A204.1 (cell line): ENCODE measurements at regions not wholly inside any gene's neighbourhood (a gene's known extent, or its start where the extent isn't known, plus 50 kb on each side); places are given as distances from the start of the nearest gene placed in this dataset.

Experiments
- FAIRE-seq: peaks from 2 replicates; lab custom pipeline; 2012; peaks lifted over from hg19 to GRCh38; lab: Jason Lieb, UNC

DNA sequence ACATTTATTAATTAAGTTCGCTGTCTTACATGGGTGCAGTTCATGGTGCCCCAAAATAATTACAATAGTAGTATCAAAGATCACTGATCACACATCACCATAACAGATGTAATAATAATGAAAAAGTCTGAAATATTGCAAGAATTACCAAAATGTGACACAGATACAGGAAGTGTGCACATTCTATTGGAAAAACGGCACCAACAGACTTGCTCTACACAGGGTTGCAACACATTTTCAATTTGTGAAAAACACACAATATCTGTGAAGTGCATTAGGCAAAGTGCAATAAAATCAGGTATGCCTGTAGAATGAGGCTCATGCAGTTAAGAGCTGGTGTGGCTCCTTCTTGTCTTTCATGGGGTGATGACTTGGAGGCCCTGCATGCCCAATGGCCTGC, 265.8 kb downstream of the RPLP1 start:
- no peak for FAIRE-seq

DNA sequence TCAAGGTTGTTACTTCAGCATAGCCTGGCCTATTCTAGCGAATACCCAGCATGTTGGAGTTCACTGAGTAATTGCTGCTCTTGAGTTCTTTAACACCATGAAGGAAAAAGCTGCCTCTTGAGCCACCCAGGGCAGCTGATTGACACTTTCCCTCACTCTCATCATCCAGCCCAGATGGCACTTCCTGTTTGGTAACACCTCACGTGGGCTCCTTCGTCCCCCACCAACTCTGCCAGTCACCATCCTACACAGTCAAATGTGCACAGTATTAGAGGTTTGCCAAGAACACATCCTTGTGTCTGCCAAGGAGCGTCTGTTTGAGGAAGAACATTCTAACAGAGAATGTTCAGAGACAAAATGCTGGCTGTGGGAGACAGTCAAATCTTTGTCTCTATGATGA, 266.3 kb downstream of the RPLP1 start:
- FAIRE-seq = no peak

DNA sequence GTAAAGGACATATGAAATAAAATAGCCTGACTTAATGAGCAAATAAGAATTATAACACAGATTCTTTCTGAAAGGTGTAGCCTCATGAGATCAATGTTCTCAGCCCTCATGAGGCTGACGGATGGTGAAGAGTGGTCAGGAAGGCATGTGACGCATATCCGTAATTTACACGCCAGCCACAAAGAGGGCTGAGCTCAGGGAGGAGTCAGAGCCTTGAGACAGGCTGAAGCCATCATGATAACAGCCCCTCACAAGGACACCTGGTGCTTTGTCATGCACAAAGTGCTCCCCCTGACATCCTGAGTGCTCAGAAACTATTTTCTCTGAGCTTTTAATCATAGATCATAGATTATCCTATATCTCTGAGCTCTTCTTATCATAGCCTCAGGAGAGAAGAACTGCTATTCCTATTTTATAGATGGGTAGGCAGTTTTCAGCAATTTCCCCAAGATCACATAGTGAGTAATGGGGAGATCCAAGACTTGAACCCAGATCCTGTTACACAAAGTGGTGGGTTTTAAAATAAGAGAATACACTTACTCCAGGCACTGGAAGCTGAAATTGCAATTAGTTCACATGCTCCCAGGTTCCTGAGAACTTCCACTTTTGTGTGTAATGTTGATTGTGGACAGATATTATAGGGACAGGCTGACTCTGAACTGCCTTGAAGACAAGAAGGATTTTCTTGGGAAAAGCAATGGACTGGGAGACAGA, 267.1 kb downstream of the RPLP1 start:
- FAIRE-seq = no peak

GRCh38 chr15:69720536-69720935, 267.9 kb downstream of the RPLP1 start:
- no peak for FAIRE-seq

DNA sequence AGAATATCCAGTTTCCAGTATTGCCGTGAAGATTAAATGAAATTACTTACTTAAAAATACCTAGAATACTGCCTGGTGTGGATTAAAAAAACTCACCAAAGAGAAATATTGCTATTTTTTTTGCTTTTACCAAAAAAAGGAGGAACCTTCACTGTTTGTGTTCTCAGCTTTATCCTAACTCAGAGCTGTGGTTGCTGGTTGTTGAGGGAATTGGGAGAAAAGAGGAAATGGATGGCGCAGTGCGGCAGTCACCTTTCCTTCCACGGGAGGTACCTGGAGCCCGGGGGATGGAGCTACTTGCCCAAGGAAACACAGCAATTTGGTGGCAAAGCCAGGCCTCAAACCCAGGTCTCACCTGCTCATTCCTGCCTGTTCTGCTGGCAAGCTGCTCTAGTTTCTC, 270.3 kb downstream of the RPLP1 start:
- FAIRE-seq = no peak

DNA sequence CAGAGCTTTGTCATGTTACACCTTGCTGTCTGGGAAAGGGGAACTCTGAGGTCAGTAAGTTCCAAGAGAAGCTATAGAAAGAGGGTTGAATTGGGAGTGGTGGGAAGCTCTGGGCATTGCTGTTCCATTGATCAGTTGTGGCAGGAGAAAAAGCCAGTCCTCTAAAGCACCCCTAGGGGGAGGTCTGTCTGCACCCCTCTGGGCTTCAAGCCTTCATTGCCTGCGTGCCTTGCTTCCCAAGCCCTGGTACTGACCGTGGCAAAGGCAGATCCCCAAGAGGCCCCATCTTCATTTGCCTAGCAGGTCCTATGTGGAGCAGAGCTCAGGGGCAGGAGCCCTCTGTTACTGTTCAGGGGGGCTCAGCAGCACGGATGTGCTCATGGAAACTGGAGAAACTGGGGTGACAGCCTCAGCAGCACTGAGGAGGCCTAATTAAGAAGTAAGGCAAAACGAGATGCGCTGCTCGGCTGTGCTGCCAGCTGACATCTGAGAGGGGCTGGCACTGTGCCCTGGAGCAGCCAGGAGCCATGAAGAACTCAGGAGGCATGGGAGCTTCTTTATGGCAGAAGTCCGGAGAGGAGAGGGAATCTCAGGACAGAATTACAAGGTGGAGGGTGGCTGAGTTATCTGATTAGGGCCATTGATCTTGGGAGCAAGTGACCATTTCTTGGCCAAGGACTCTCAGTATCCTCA, 270.9 kb downstream of the RPLP1 start:
- no peak for FAIRE-seq

DNA sequence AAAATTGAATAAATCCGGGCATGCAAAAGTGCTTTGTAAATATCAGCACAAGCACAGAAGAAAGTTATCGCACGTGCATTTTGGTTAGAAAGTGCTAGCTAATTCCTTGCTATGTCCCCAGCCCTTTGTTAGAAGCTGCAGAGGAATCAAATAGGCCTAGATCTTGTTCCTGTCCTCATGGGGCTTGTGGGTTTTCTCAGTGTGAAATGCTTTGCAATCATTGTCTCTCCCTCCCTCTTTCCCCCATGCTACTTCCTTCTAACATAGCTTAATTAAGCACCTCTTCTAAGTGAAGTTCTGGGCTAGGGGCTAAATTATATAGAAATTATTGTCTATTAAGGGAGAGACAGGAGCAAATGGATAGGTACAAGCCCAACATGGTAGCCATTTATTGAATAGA, 271.7 kb downstream of the RPLP1 start:
- no peak for FAIRE-seq

DNA sequence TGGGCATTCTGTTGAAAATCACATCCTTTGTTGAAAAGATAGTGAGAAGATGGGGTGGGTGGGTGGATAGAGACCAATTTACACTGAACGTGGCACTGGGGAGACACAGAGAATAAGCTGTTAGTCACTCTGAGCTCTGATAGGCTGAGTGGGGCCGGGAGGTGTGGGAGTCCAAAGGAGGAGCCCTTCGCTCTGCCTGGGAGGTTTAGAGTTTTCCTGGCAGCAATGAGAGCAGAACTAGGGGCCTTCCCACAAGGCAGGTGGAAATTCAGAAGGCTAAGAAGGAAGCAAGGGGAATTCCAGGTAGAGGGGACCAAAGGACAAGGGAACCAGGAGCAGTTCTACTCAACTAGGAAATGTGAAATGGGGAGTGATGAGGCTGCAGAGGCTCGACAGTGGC, 272.7 kb downstream of the RPLP1 start:
- no peak for FAIRE-seq

DNA sequence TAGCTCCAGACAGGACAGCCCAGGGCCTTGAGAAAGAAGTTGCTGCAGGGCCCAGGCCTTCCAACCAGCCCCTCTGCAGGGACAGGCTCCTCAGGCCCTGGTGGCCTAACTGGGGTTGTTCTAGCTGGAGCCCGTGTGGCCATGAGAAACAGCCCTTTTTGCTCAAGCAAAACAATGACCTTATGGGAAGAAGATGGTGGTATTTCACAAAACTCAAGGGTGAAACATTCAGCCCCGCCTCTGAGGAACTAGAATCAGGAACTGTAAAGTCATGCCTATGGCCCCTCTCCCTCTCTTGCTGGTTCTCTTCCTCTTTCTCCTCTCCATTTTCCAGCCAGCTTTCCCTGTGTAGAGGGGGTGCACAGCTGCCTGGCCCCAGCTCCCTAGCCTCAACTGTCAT, 273.3 kb downstream of the RPLP1 start:
- FAIRE-seq = no peak

DNA sequence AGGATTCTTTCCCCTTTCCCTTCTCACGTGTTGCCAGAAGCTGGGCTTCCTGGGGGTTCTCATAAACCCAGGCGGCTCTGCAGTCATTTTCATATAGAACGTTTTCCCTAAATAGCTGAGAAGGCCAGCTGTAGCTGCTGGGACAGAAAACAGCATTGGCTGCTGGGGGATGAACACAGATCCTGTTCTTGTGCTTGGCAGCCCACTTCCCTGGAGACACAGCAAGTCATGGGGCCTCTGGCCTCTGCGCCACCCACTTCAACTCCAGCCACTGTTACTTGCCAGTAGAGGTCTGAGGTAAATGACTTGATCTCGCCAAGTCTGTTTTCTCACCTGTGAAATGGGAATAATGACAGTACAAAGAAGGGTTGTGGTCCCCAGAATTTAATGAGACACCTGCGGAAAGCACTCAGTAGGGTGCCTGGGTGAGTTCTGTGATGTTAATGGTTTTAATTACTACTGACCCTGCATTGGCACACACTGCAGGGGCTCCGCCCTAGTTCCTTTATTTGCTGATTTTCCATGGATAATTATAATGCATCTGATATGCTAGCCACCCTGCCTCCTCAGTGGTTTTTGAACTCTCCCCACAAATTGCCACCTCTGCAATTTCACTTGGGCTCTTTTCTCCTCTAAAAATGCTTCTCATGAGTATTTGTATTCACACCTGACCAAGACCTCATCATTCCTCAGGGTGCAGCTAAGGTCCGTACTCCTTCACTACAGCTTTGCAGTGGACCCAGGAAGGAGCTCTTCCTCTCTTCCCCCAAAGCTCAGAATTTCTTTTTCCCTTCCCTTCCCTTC, 274.7 kb downstream of the RPLP1 start:
- FAIRE-seq = no peak

DNA sequence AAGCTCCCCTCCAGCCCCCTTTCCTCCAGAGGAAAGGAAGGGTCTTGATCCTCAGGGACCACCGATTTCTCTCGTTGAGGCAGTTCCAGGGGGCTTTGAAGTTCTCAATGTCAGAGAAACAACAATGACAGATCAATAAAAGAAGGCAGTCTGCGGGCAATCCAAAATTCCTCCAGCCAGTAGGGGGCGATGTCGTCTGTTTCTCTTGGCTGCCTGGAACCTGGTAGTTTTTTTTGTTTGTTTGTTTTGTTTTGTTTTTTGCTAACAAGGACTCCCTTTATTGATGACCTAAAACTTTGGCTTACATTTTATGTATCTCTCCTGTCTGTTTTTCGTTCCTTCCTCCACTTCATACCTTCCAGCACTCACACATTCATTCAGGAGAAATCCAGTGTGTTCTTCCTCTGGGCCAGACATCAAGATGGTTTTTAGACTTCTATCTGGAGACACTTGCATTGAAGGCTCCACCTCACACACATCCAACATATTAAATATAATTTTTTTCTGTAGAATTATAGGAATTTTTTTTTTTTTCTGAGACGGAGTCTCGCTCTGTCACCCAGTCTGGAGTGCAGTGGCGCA, 276.6 kb downstream of the RPLP1 start:
- FAIRE-seq = no peak

DNA sequence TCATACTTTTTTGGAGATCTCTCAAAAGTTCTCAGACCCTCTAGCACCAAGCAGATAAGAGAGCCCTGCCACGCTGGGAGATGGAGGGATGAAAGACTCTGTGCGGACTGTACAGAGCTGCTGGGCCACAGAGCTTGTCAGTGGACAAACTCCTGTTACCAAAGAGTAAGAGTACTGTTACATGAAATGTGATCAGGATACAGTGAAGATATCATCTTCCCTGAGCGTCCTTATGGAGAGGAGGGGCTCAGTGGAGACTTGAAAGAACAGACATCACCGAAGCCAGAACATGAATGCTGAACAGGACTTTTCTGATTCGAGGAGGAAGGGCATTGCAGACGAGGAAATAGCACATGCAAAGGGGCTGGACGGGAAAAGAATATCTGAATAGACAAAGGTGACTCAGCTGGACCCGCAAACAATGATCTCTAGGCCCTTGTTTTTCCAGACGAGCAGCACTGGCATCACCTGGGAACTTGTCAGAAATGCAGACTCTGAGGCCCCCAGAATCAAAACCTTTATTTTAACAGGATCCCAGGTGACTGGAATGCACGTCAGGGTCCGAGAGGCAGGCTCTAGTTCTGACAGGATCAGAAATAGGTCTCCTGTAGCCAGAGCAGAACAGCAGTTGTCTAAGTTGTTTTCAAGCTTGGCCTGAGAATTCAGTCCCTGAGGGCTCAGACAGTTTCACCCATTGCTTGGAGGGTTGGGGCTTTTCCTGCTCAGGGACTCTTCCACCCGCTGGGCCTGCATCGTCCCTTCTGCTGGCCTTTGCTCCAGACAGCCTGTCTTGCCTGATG, 277.9 kb downstream of the RPLP1 start:
- no peak for FAIRE-seq

GRCh38 chr15:69731081-69731330, 278.4 kb downstream of the RPLP1 start:
- FAIRE-seq = no peak

DNA sequence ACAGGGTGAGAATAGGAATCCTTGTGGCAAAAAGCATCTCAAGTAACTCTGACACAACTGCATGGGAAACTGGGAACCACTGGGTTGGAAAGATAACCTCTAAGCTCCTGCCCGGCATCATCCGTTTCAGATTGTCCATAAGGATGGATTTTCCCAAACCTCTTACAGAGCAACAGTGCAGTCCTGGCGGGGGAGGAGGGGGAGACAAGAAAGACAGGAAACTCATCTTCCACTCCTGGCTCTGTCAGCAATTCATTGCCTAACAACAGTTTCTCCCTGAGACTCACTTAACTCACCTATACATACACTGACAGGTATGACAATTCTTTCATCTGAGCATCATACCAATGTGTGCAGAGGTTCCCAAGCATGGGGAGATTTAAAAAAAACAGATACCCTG, 279.0 kb downstream of the RPLP1 start:
- FAIRE-seq = no peak

GRCh38 chr15:69732133-69732532, 279.5 kb downstream of the RPLP1 start:
- FAIRE-seq = no peak

- FAIRE-seq = no peak
Observed at GRCh38 chr15:69734699-69735098, 282.1 kb downstream of the RPLP1 start.

- FAIRE-seq = no peak
Observed at GRCh38 chr15:69735121-69735520, 282.5 kb downstream of the RPLP1 start.

GRCh38 chr15:69736161-69736560, 283.5 kb downstream of the RPLP1 start:
- no peak for FAIRE-seq

GRCh38 chr15:69737916-69738315, 285.3 kb downstream of the RPLP1 start:
- no peak for FAIRE-seq

- no peak for FAIRE-seq
Observed at GRCh38 chr15:69740684-69741083, 288.1 kb downstream of the RPLP1 start.

DNA sequence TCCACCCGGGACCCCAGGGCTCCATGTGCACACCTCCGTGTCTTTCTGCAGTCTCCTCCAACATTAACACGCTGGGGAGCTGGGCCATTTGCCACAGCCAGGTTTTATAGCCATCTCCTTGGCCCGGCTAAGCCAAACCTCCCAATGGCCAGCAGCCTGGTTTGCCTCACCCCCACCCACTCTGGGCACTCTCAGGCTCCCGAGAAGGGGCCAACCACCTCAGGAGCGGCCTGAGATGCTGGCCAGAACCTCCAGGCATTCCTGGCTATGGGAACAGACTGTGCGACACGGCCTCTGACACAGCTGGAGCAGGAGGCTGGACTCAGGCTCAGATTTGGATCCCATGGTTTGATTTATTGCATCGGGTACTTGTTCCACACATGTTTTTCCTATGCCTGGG, 289.7 kb downstream of the RPLP1 start:
- no peak for FAIRE-seq

GRCh38 chr15:69743091-69743490, 290.5 kb downstream of the RPLP1 start:
- FAIRE-seq = no peak
